Lower leg skin (tissue), 3 donors: ENCODE measurements at regions not wholly inside any gene's neighbourhood (a gene's known extent, or its start where the extent isn't known, plus 50 kb on each side); places are given as distances from the start of the nearest gene placed in this dataset.

Source experiments
- POLR2A ChIP-seq, 2 donors: fragments of 450-650 bp; IDR thresholded peaks; one replicate each; pipeline ENCODE4 v1.6.1; 2016 to 2017; ENCODE audit warnings: antibody characterized with exemption in 2 of 2, mild to moderate bottlenecking in 1 of 2, moderate library complexity in 1 of 2
- TF ChIP-seq, protein P1 (sequence below), 3 donors: fragments of 450-650 bp; IDR thresholded peaks; one replicate each; pipeline ENCODE4 v1.5.1; 2016; ENCODE audit warnings: antibody characterized with exemption in 3 of 3, mild to moderate bottlenecking in 3 of 3, moderate library complexity in 2 of 3

DNA sequence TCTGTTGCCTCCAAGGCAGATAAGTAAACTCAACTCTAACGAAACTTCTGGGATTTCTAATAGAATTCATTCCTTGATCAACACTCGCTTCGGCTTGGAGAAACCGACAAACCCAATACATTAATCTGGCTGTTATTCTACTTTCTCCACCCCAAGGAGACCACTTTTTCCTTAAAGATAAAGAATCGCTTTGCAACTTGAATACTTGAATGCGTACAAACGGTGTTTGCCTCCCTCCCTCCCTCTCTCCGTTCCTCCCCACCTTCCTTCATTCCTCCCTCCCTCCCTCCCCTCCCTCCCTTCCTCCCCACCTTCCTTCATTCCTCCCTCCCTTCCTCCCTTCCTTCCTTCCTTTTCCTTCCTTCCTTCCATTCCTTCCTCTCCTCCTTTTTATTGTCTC lies 432.6 kb downstream of the HAPSTR1 start:
- TF ChIP-seq, protein P1, sequence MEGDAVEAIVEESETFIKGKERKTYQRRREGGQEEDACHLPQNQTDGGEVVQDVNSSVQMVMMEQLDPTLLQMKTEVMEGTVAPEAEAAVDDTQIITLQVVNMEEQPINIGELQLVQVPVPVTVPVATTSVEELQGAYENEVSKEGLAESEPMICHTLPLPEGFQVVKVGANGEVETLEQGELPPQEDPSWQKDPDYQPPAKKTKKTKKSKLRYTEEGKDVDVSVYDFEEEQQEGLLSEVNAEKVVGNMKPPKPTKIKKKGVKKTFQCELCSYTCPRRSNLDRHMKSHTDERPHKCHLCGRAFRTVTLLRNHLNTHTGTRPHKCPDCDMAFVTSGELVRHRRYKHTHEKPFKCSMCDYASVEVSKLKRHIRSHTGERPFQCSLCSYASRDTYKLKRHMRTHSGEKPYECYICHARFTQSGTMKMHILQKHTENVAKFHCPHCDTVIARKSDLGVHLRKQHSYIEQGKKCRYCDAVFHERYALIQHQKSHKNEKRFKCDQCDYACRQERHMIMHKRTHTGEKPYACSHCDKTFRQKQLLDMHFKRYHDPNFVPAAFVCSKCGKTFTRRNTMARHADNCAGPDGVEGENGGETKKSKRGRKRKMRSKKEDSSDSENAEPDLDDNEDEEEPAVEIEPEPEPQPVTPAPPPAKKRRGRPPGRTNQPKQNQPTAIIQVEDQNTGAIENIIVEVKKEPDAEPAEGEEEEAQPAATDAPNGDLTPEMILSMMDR (IDR thresholded peaks at IDR 0.05): no peak
- TF ChIP-seq POLR2A (IDR thresholded peaks at IDR 0.05): no peak
